ENCODE measurements at regions not wholly inside any gene's neighbourhood (a gene's known extent, or its start where the extent isn't known, plus 50 kb on each side); places are given as distances from the start of the nearest gene placed in this dataset.

- no peak overlapping the region for H3K4me3 ChIP-seq (ENCODE audit: low read depth, low read length)
- DNase-seq (ENCODE audit: low read depth): no peak
- in situ Hi-C loops (cut with HindIII; ENCODE audit: low sequenced_read_pairs): no loop called here
Observed at GRCh38 chr15:59924812-59925522, 79.1 kb upstream of the FOXB1 start.

DNA sequence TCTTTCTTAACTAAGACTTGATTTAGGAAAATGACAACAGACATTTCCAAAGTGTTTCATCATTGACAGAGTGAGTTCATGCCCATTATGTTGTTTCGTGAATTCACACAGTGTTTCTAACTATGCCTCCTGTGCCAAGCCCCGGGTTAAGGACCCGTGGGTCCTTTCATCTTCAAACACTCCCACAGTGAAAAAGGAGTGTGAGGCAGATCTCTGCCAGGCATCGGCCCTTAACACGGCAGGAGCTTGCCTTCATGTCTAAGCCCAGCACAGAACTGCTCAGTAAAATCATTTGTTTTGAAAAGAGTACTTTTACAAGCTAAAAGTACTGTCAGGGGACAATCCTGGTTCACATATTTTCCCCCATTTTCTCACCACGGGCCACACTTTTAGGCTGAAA is 80.0 kb upstream of the FOXB1 start:
- in situ Hi-C loops (cut with HindIII; ENCODE audit: low sequenced_read_pairs): no loop called here
- TF ChIP-seq, protein P1, sequence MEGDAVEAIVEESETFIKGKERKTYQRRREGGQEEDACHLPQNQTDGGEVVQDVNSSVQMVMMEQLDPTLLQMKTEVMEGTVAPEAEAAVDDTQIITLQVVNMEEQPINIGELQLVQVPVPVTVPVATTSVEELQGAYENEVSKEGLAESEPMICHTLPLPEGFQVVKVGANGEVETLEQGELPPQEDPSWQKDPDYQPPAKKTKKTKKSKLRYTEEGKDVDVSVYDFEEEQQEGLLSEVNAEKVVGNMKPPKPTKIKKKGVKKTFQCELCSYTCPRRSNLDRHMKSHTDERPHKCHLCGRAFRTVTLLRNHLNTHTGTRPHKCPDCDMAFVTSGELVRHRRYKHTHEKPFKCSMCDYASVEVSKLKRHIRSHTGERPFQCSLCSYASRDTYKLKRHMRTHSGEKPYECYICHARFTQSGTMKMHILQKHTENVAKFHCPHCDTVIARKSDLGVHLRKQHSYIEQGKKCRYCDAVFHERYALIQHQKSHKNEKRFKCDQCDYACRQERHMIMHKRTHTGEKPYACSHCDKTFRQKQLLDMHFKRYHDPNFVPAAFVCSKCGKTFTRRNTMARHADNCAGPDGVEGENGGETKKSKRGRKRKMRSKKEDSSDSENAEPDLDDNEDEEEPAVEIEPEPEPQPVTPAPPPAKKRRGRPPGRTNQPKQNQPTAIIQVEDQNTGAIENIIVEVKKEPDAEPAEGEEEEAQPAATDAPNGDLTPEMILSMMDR (IDR thresholded peaks at IDR 0.05; ENCODE audit: low read depth, low read length, missing control alignments): no peak
- DNase-seq (ENCODE audit: low read depth): no peak
- no peak overlapping the region for H3K4me3 ChIP-seq (ENCODE audit: low read depth, low read length)

More at GRCh38 chr15:59924812-59925522, 79.1 kb upstream of the FOXB1 start:
- TF ChIP-seq, protein P1 (IDR thresholded peaks at IDR 0.05; ENCODE audit: low read depth, low read length, missing control alignments): no peak

DNA sequence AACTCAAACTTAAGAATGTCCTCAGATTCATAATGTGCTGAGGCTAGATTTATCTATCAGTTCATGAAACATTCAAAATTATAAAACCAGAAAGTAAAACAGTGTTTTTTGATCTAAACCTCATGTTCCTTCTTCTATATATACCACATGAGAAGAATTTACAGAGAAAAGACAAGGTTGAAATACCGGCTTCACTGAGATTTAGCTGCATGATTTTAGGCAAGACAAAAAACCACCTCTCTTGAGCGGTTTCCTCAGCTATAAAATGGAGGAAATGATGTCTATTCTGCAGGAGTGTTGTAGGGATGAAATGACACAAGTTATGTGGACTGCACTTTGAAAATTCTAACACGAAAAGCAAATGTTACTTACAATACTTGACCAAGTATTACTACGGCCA is 80.6 kb upstream of the FOXB1 start:
- TF ChIP-seq, protein P1 (IDR thresholded peaks at IDR 0.05; ENCODE audit: low read depth, low read length, missing control alignments): no peak
- in situ Hi-C loops (cut with HindIII; ENCODE audit: low sequenced_read_pairs): no loop called here
- DNase-seq (ENCODE audit: low read depth): no peak
- no peak overlapping the region for H3K4me3 ChIP-seq (ENCODE audit: low read depth, low read length)

DNA sequence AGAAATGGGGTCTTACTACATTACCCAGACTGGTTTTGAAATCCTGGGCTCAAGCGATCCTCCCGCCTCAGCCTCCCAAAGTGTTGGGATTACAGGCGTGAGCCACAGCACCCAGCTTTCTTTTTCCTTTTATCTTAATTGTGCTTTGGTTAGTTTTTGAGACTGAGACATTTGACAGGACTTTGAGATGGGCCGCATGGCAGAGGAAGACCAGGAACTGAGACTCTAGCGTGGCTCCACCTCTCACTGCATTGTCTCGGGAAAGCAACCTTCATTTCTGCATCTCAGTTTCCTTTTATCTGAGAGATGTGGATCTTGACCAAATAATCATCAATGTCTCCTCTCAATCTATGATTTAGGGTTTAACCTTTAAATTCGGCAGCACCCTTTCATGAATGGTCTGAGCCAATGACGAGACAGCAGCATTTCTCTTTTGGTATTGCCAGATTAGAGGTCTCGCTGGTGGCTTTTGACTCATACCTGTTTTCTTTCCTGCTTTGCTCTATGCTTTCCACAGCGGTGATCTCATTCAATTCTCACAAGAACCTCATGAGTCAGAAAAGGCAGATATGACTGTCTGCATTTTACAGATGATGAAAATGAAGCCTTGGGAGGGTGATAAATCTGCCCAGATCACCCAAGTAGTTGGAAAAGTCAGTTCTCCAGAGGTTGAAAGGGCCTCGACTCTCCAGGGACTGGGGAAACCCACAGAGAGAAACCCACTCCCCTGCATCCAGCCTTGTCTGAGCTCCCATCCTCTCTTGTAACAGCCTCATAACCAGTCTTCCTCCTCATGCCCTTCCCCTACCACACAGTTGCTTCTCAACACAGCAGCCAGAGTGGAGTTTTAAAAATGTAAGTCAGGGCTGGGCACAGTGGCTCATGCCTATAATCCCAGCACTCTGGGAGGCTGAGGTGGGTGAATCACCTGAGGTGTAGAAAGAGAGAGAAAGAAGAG is 84.8 kb upstream of the FOXB1 start:
- in situ Hi-C loops (cut with HindIII; ENCODE audit: low sequenced_read_pairs): no loop called here
- TF ChIP-seq, protein P1 (IDR thresholded peaks at IDR 0.05; ENCODE audit: low read depth, low read length, missing control alignments): no peak
- H3K4me3 ChIP-seq (ENCODE audit: low read depth, low read length): no peak overlapping the region
- peak; percentile 43 for DNase-seq (ENCODE audit: low read depth)

DNA sequence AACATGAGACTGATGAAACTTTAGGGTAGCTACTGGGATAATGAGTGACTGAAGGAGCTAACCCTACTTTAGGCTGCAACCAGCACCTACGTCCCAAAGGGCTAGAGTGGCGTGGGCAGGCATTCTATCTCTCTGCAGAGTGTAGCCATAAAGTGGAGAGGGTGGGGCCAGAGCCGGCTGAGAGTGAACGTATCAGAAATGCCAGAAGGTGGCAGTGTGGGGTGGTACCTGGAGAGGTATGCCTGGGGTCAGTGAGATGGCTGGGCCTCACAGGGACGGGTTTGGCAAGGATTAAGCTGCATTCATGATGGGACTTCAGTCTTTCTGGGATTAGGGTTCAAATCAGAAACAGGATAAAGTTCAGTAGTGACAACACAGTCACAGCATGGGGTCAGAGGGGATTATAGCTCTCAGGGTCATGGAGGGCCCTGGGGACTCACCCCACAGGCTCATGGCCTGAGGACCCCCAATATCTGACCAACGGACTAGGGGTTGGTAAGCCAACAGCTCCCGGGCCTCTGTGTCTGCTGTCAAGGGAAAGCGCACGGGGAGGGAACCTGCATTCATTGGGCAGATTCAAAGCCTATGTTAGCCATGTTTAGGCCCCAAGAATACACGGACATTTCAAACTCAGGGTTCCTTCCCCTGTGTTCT is 86.5 kb upstream of the FOXB1 start:
- DNase-seq (ENCODE audit: low read depth): peak; percentile 8
- TF ChIP-seq, protein P1 (IDR thresholded peaks at IDR 0.05; ENCODE audit: low read depth, low read length, missing control alignments): peak; percentile 62
- H3K4me3 ChIP-seq (ENCODE audit: low read depth, low read length): no peak overlapping the region
- in situ Hi-C loops (cut with HindIII; ENCODE audit: low sequenced_read_pairs): no loop called here

DNA sequence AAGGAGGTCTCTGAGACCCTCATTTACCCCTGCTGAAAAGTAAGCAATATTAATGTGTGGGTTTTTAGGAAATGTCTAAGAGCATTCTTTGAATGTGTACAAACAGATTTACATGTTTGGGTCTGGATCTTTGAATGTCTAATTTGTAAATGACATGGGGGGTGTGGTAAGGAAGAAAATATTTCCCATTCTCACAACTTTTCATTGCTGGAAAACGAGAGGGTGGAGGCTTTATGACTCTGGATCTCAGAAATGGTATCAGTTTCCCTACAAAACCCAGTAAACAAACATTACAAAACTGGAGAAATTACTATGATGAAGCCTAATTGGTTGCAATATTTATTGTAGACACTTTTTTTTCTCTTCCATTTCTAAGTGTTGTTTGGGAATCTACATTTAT is 98.1 kb upstream of the FOXB1 start:
- H3K4me3 ChIP-seq (ENCODE audit: low read depth, low read length): no peak overlapping the region
- in situ Hi-C loops (cut with HindIII; ENCODE audit: low sequenced_read_pairs): no loop called here
- no peak for DNase-seq (ENCODE audit: low read depth)
- TF ChIP-seq, protein P1 (IDR thresholded peaks at IDR 0.05; ENCODE audit: low read depth, low read length, missing control alignments): no peak

Data from astrocyte of the cerebellum (primary cell).